Posterior vena cava (tissue), 2 donors: ENCODE measurements at regions not wholly inside any gene's neighbourhood (a gene's known extent, or its start where the extent isn't known, plus 50 kb on each side); places are given as distances from the start of the nearest gene placed in this dataset.

ENCODE experiments used
- DNase-seq: peaks from one replicate; pipeline ENCODE4 v3.0.0-alpha.2; 2020; ENCODE audit warnings: low spot score
- intact Hi-C, 2 donors: fragments of 100-400 bp; cut with DNase I; formaldehyde crosslinking; loops; one replicate each; pipeline versions ENCODE4 v1.14.1 to v1.14.2; 2022 to 2023
- donor health status: DM: yes; HTN: yes; CAD: no.
- donor health status: DM: yes; HTN: yes; CAD: no.

GRCh38 chr7:67990716-67991115, 994.1 kb downstream of the TYW1 start:
- DNase-seq: no peak
- intact Hi-C loops: no loop called here

DNA sequence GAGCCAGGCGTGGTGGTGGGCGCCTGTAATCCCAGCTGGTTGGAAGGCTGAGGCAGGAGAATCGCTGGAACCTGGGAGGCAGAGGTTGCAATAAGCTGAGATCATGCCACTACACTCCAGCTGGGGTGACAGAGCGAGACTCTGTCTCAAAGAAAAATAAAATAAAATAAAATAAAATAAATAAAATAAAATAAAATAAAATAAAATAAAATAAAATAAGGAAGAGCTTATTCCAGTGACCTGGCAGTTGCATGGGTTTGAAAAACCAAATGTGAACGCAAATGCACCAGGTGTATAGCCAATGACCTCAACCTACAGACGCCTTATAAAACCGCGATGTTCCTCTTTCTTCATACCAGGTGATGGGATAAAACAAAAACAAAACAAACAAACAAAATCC, 995.7 kb downstream of the TYW1 start:
- no peak for DNase-seq
- intact Hi-C loops: no loop called here

- DNase-seq: no peak
- intact Hi-C loops: no loop called here
These were observed 1009.4 kb downstream of the TYW1 start for GRCh38 chr7:68005992-68006391.

- DNase-seq: no peak
- intact Hi-C loops: no loop called here
These were observed 1010.0 kb downstream of the TYW1 start for GRCh38 chr7:68006619-68007018.

DNA sequence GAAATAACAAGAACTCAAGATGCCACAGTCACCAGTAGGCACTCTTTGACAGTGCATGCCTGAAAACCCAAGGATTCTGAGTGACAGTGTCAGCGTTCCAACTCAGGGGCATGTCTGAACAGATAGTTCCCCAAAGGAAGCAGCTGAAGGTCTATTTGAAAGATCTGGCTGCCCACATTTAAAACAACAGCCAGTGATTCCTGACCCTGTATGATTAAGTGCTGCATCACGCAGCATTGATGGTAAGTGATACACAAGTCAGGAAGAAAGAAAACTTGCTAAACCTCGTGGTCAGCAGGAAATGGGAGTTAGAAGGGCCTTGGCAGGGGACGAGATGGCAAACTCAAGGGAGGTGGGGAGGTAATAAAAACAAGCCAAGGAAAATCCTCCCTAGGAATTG, 1013.1 kb downstream of the TYW1 start:
- DNase-seq: no peak
- intact Hi-C loops: no loop called here

- intact Hi-C loops: no loop called here
These were observed 1017.6 kb downstream of the TYW1 start for GRCh38 chr7:68014031-68014736.

GRCh38 chr7:68015122-68015977, 1018.7 kb downstream of the TYW1 start:
- intact Hi-C loops: no loop called here
- DNase-seq: no peak

More at GRCh38 chr7:68014031-68014736, 1017.6 kb downstream of the TYW1 start:
- DNase-seq: no peak

DNA sequence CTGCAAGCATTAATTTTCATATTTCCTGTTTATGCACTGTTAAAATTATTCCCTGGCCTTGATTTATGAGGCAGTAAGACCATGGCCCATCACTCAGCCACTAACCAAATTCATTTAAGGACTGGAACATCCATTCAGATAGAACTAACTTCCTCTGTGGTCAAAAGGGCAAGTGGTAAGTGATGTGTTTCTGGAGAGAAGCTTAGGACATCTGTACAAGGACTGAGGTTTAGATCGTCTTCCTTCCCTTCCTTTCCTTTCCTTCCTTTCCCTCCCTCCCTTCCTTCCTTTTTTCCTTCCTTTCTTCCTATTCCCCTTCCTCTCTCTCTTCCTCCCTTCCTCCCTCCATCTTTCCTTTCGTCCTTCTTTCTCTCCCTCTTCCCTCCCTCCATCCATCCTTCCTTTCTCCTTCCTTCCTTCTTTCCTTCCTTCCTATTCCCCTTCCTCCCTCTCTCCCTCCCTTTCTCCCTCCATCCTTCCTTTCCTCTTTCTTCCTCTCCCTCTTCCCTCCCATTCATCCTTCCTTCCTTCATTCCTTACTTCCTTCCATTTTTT, 1019.4 kb downstream of the TYW1 start:
- no peak for DNase-seq
- intact Hi-C loops: no loop called here

GRCh38 chr7:68020102-68020501, 1023.5 kb downstream of the TYW1 start:
- intact Hi-C loops: no loop called here
- DNase-seq: no peak

DNA sequence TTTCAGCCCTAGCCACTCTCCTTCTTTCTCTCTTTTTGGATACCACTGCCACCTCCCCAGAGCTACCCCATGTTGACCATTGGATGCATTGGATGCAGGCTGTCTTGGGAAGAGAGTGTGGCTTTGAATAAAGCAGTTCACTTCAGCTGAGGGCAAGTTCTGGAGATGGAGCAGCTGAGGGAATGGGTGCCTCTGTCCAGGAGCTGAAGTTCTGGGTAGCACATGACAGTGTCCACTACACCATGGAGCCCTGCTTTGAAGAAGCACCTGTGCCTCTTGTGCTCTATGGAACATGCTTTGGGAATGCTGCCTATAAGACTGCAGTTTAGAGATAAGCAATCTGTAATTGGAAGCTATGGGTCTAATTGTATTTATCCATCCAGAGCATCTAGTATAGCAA, 1028.7 kb downstream of the TYW1 start:
- no peak for DNase-seq
- intact Hi-C loops: loop anchor here in 1 of 2 donors (2.0 kb wide), 1 partner anchor 57 kb away; no protein-coding TSS in a partner anchor

DNA sequence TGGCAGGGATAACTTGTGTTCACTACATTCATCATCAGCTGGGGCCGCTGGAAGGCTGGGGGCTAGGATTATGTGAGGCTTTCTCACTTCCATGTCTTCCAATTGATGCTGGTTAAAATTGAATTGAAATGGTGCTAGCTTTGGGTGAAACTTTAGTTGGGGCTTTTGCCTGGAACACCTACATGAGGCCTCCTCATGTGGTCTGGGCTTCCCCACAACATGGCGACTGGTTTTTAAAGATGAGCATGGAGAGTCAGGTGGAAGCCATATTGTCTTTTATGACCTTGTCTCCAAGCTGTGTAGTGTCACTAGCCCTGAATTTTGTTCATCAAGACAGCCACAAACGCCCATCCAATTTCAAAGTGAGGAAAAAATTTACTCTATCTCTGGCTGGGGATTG, 1033.9 kb downstream of the TYW1 start:
- intact Hi-C loops: no loop called here
- no peak for DNase-seq

- no peak for DNase-seq
- intact Hi-C loops: no loop called here
These were observed 1034.7 kb downstream of the TYW1 start for GRCh38 chr7:68031180-68031943.

GRCh38 chr7:68038621-68039314, 1042.1 kb downstream of the TYW1 start:
- no peak for DNase-seq
- intact Hi-C loops: no loop called here

GRCh38 chr7:68041554-68041953, 1044.9 kb downstream of the TYW1 start:
- intact Hi-C loops: no loop called here

GRCh38 chr7:68043546-68043945, 1046.9 kb downstream of the TYW1 start:
- intact Hi-C loops: no loop called here
- DNase-seq: no peak

More at GRCh38 chr7:68041554-68041953, 1044.9 kb downstream of the TYW1 start:
- no peak for DNase-seq

DNA sequence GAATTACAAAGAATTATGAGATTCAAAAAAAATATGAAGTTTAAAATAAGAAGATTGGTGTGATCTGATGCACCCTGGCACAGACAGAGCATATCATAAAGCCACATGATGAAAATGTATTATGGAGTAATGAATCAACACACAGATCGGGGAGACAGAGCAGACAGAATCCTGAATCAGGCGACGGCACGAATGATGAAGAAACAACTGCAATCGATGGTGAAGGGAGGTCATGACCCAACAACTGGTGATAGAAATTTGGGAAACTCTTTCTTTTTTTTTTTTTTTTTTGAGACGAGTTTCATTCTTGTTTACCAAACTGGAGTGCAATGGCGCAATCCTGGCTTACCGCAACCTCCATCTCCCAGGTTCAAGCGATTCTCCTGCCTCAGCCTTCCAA, 1054.0 kb downstream of the TYW1 start:
- DNase-seq: no peak
- intact Hi-C loops: no loop called here

GRCh38 chr7:68058014-68058413, 1061.4 kb downstream of the TYW1 start:
- intact Hi-C loops: no loop called here
- no peak for DNase-seq

GRCh38 chr7:68063171-68063570, 1066.5 kb downstream of the TYW1 start:
- intact Hi-C loops: no loop called here

DNA sequence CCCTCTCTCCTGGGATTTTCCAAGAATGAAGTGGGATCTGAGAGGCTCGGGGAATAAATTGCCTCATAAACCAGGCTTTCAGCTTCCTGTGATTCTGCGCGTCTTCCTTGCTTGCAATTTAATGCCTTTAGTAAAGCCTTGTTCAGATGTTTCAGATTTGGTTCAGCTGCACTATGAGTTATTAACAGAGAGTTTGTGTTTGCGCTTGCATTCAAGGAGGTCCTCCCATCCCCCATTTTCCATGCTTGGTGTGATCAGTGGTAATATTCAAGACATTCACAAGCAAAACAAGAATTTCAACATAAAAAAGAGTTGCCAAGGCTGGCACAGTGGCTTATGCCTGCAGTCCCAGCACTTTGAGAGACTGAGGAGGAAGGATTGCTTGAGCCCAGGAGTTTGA, 1068.9 kb downstream of the TYW1 start:
- intact Hi-C loops: no loop called here
- no peak for DNase-seq

More at GRCh38 chr7:68063171-68063570, 1066.5 kb downstream of the TYW1 start:
- DNase-seq: no peak
